K562 (cell line): ENCODE measurements at regions not wholly inside any gene's neighbourhood (a gene's known extent, or its start where the extent isn't known, plus 50 kb on each side); places are given as distances from the start of the nearest gene placed in this dataset.

Experiments
- ATAC-seq: fragments of 200-7000 bp; cut with Tn5 transposase; 3 replicates; pipeline ENCODE4 v1.9.1; 2020; ENCODE audit warnings: moderate library complexity
- BruUV-seq: library from RNA; stranded (reverse); fragments of 400-500 nt; replicated peaks from 2 replicates; lab custom pipeline; 2021; lab: Mats Ljungman, UMichigan
- CTCF ChIA-PET: fragments of 300-600 bp; formaldehyde crosslinking; extraction: SDS; loops from one replicate; lab custom pipeline; 2021; ENCODE audit warnings: low intra/inter-chr PET ratio; lab: Yijun Ruan, JAX
- POLR2A ChIA-PET: fragments of 300-600, 350-650 bp; sonication (Branson Sonifier 250); formaldehyde crosslinking; extraction: SDS; loops from one replicate; lab custom pipeline; 2021; ENCODE audit warnings: antibody characterized with exemption, inconsistent platforms; lab: Yijun Ruan, JAX
- DNase-seq, 4 experiments: peaks; one replicate each; pipeline versions ENCODE4 v3.0.0 to v3.0.0-alpha.2; 2011 to 2018; ENCODE audit warnings: low spot score in 3 of 4, mixed read lengths in 3 of 4; ENCODE audit errors: extremely low read depth in 1 of 4
- FAIRE-seq: peaks from 2 replicates; lab custom pipeline; 2011; peaks lifted over from hg19 to GRCh38; lab: Jason Lieb, UNC
- H2AFZ ChIP-seq: 2 replicates; pipeline ENCODE4 v1.6.0; 2011; ENCODE audit warnings: low read depth, low read length, control low read depth, inconsistent platforms
- H3K27ac ChIP-seq: fragments of 200-600 bp; 3 replicates; pipeline ENCODE4 v1.8.0; 2011; ENCODE audit warnings: low read depth, mild to moderate bottlenecking, control low read depth, inconsistent platforms, low read length, moderate library complexity, mixed read lengths; ENCODE audit errors: extremely low read depth
- H3K27me3 ChIP-seq, 2 experiments: fragments of 300-600 bp in 1 of 2; 2 replicates in 1 of 2; 3 replicates in 1 of 2; pipeline versions ENCODE4 v1.6.0 to v1.8.0; 2011; ENCODE audit warnings: inconsistent platforms in 2 of 2, low read length in 2 of 2, mild to moderate bottlenecking in 1 of 2, mixed read lengths in 1 of 2, moderate library complexity in 1 of 2; ENCODE audit not compliant: control insufficient read depth in 2 of 2, insufficient read depth in 2 of 2
- H3K36me3 ChIP-seq: fragments of 300-600 bp; 3 replicates; pipeline ENCODE4 v1.8.0; 2011; ENCODE audit warnings: mild to moderate bottlenecking, low read length, inconsistent platforms; ENCODE audit not compliant: control insufficient read depth, insufficient read depth
- H3K4me1 ChIP-seq, 2 experiments: fragments of 200-600 bp in 1 of 2; replicated peaks in 1 of 2; 2 replicates in 1 of 2; 3 replicates in 1 of 2; pipeline versions ENCODE4 v1.5.1 to v1.8.0; 2011; ENCODE audit warnings: inconsistent platforms in 2 of 2, low read length in 2 of 2, mild to moderate bottlenecking in 1 of 2, mixed read lengths in 1 of 2, moderate library complexity in 1 of 2; ENCODE audit not compliant: control insufficient read depth in 2 of 2, insufficient read depth in 2 of 2
- H3K4me2 ChIP-seq: 2 replicates; pipeline ENCODE4 v1.6.1; 2011; ENCODE audit warnings: low read length, control low read depth, inconsistent platforms, mixed read lengths; ENCODE audit not compliant: insufficient read depth
- H3K4me3 ChIP-seq: fragments of 200-600 bp; sonication (generic), shearing (Covaris generic); 2 replicates; pipeline ENCODE4 v1.5.1; 2016; ENCODE audit warnings: control low read depth, inconsistent platforms
- H3K79me2 ChIP-seq: fragments of 200-600 bp; 3 replicates; pipeline ENCODE4 v1.8.0; 2011; ENCODE audit warnings: low read length, inconsistent platforms; ENCODE audit not compliant: control insufficient read depth, insufficient read depth
- H3K9ac ChIP-seq, 2 experiments: 2 replicates each; pipeline versions ENCODE4 v1.6.0 to v1.6.1; 2011; ENCODE audit warnings: low read depth in 2 of 2, low read length in 2 of 2, control low read depth in 1 of 2, inconsistent platforms in 1 of 2, mild to moderate bottlenecking in 1 of 2, mixed read lengths in 1 of 2; ENCODE audit not compliant: insufficient read depth in 1 of 2
- H3K9me1 ChIP-seq: one replicate; pipeline ENCODE4 v1.6.0; 2011; ENCODE audit warnings: inconsistent platforms, mild to moderate bottlenecking, low read length, moderate library complexity; ENCODE audit not compliant: control insufficient read depth, insufficient read depth
- H3K9me3 ChIP-seq: replicated peaks from 2 replicates; pipeline ENCODE4 v1.5.1; 2011; ENCODE audit warnings: low read depth, low read length, inconsistent platforms; ENCODE audit not compliant: control insufficient read depth, insufficient read depth
- H4K20me1 ChIP-seq: replicated peaks from 2 replicates; pipeline ENCODE4 v1.6.1; 2011; ENCODE audit warnings: low read length, inconsistent platforms, mixed read lengths; ENCODE audit not compliant: control insufficient read depth, insufficient read depth
- CBX3 ChIP-seq, 2 experiments: IDR thresholded peaks; 1 replicate in 1 of 2; 2 replicates in 1 of 2; pipeline ENCODE4 v1.6.1; 2012; ENCODE audit warnings: inconsistent platforms in 2 of 2, low read length in 2 of 2, borderline replicate concordance in 1 of 2, control low read depth in 1 of 2
- CTBP1 ChIP-seq: fragments of 450-650 bp; IDR thresholded peaks from 2 replicates; pipeline ENCODE4 v1.6.1; 2016; ENCODE audit warnings: borderline replicate concordance
- CTCFL ChIP-seq: IDR thresholded peaks from 2 replicates; pipeline ENCODE4 v1.6.1; 2011; ENCODE audit warnings: borderline replicate concordance, low read depth, mild to moderate bottlenecking, moderate library complexity, low read length; ENCODE audit not compliant: insufficient read depth, poor library complexity, severe bottlenecking
- DDX20 ChIP-seq: fragments of 450-650 bp; IDR thresholded peaks from 2 replicates; pipeline ENCODE4 v1.6.1; 2016; ENCODE audit warnings: missing genetic modification characterization, low read depth, mild to moderate bottlenecking, missing compliant biosample characterization, moderate library complexity
- FOXO4 ChIP-seq: fragments of 450-650 bp; formaldehyde crosslinking; IDR thresholded peaks from 2 replicates; pipeline ENCODE4 v1.4.0; 2020; ENCODE audit warnings: mild to moderate bottlenecking, moderate library complexity
- FOXP1 ChIP-seq: sonication (generic); formaldehyde crosslinking; IDR thresholded peaks from 2 replicates; pipeline ENCODE4 v1.8.0; 2022; ENCODE audit warnings: mild to moderate bottlenecking, missing genetic modification reagents
- MED1 ChIP-seq: sonication (generic); formaldehyde crosslinking; IDR thresholded peaks from 2 replicates; pipeline ENCODE4 v1.8.1; 2023; ENCODE audit warnings: missing genetic modification reagents, borderline replicate concordance
- PHF8 ChIP-seq: fragments of 200-600 bp; sonication (generic); IDR thresholded peaks from 2 replicates; pipeline ENCODE4 v1.6.1; 2012; ENCODE audit warnings: mixed run types, mild to moderate bottlenecking, inconsistent platforms, low read length, moderate library complexity, borderline replicate concordance
- POLR3G ChIP-seq: IDR thresholded peaks from 2 replicates; pipeline ENCODE4 v1.6.1; 2011; ENCODE audit not compliant: insufficient read length, insufficient replicate concordance; ENCODE audit errors: extremely low read depth
- RAD21 ChIP-seq, 2 experiments: fragments of 250-450 bp in 1 of 2; fragments of 450-650 bp in 1 of 2; sonication (Bioruptor Pico) in 1 of 2; formaldehyde crosslinking in 1 of 2; IDR thresholded peaks in 1 of 2; conservative IDR thresholded peaks in 1 of 2; 2 replicates each; pipeline versions ENCODE4 v1.4.0 to v1.8.0; 2020 to 2022; ENCODE audit warnings: mild to moderate bottlenecking in 2 of 2, moderate library complexity in 1 of 2
- ZNF347 ChIP-seq: fragments of 450-650 bp; formaldehyde crosslinking; IDR thresholded peaks from 2 replicates; pipeline ENCODE4 v1.4.0; 2020; ENCODE audit warnings: low read depth, mild to moderate bottlenecking, moderate library complexity
- WGBS: fragments of 100-300 bp; shearing (Covaris generic); methylation state at CpG from one replicate; pipeline ENCODE4 v1.1.6; 2016; ENCODE audit warnings: low coverage, mixed read lengths; ENCODE audit not compliant: insufficient coverage; ENCODE audit errors: missing lambda C conversion rate; 5-methylcytosine and 5-hydroxymethylcytosine counted together
- in situ Hi-C: fragments of 300-500 bp; cut with MboI; formaldehyde crosslinking; loops from 4 replicates; pipeline ENCODE4 v1.15.0; 2018; ENCODE audit warnings: inconsistent platforms, mixed read lengths
- intact Hi-C: fragments of 100-400 bp; cut with micrococcal nuclease; formaldehyde crosslinking; loops from 2 replicates; pipeline ENCODE4 v1.14.2; 2022
- TF ChIP-seq, protein P1 (sequence below): fragments of 450-650 bp; formaldehyde crosslinking; IDR thresholded peaks from 2 replicates; pipeline ENCODE4 v1.4.0; 2022; ENCODE audit warnings: missing genetic modification characterization
- TF ChIP-seq, protein P2 (sequence below): fragments of 450-650 bp; IDR thresholded peaks from 2 replicates; pipeline ENCODE4 v1.7.0; 2016; ENCODE audit warnings: borderline replicate concordance

GRCh38 chr5:67512758-67513157, 316.2 kb upstream of the CD180 start (continued):
- TF ChIP-seq DDX20 (tag) (no peak), FOXP1 (CRISPR knock-in tag) (no peak), PHF8 (no peak), CTCFL (no peak)
- TF ChIP-seq, protein P1, sequence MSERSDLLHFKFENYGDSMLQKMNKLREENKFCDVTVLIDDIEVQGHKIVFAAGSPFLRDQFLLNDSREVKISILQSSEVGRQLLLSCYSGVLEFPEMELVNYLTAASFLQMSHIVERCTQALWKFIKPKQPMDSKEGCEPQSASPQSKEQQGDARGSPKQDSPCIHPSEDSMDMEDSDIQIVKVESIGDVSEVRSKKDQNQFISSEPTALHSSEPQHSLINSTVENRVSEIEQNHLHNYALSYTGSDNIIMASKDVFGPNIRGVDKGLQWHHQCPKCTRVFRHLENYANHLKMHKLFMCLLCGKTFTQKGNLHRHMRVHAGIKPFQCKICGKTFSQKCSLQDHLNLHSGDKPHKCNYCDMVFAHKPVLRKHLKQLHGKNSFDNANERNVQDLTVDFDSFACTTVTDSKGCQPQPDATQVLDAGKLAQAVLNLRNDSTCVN (CRISPR knock-in tag) = no peak

DNA sequence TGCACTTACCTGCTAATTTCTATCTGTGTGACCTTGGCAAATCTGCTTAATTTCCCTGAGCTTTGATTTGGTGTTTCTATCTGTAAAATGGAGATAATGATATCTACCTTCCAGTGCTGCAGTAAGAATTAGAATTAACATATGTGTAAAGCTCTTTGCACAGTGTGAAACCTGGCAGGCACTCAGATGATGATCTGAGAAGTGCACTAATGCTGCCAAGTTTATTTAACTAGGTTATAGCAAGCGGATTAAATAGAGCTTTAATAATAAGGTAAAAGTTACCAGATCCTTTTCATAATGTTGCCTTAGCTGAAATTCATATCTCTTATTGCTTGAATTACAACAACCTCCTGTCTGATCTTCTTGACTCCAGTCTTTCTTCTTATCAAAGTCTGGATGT, 315.3 kb upstream of the CD180 start:
- 0% methylated on average over 1 of the region's 1 CpG for WGBS

More for the DNA sequence above, 315.3 kb upstream of the CD180 start:
- ChIA-PET POLR2A (interaction anchor here (0.6 kb wide), 1 partner anchor 615 kb away, joined by 3 read pairs; no protein-coding TSS in a partner anchor), CTCF (no interaction called here)
- H3K9me1 ChIP-seq = no peaks in the 10 kb centered on the region
- no peaks in the 10 kb centered on the region for H4K20me1 ChIP-seq
- no peaks in the 10 kb centered on the region for H3K79me2 ChIP-seq
- no peaks in the 10 kb centered on the region for H3K9me3 ChIP-seq
- TF ChIP-seq MED1 (CRISPR knock-in tag) = no peak
- TF ChIP-seq RAD21 (CRISPR knock-in tag; conservative IDR thresholded peaks at IDR 0.05 in 1 of 2, IDR thresholded peaks at IDR 0.05 in 1 of 2) = no peak
- no peak for TF ChIP-seq ZNF347 (CRISPR knock-in tag)
- TF ChIP-seq POLR3G = no peak
- no peak for TF ChIP-seq CBX3 (IDR thresholded peaks at IDR 0.05; ENCODE audit: borderline replicate concordance in 1 of 2, low read length in 2 of 2)
- TF ChIP-seq FOXO4 (CRISPR knock-in tag) = no peak
- TF ChIP-seq CTBP1 = no peak
- TF ChIP-seq, protein P2, sequence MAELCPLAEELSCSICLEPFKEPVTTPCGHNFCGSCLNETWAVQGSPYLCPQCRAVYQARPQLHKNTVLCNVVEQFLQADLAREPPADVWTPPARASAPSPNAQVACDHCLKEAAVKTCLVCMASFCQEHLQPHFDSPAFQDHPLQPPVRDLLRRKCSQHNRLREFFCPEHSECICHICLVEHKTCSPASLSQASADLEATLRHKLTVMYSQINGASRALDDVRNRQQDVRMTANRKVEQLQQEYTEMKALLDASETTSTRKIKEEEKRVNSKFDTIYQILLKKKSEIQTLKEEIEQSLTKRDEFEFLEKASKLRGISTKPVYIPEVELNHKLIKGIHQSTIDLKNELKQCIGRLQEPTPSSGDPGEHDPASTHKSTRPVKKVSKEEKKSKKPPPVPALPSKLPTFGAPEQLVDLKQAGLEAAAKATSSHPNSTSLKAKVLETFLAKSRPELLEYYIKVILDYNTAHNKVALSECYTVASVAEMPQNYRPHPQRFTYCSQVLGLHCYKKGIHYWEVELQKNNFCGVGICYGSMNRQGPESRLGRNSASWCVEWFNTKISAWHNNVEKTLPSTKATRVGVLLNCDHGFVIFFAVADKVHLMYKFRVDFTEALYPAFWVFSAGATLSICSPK = no peak
- no peaks in the 10 kb centered on the region for H3K36me3 ChIP-seq
- no peak overlapping the region for H3K27ac ChIP-seq
- H3K4me3 ChIP-seq = no peak overlapping the region
- H2AFZ ChIP-seq = no peak overlapping the region
- intact Hi-C loops = no loop called here
- in situ Hi-C loops = no loop called here
- no peaks in the 10 kb centered on the region for H3K4me1 ChIP-seq
- BruUV-seq = no TSS peak
- DNase-seq (no peak), FAIRE-seq (no peak), ATAC-seq (no peak)
- H3K27me3 ChIP-seq = no peaks in the 10 kb centered on the region
- no peak overlapping the region for H3K4me2 ChIP-seq
- H3K9ac ChIP-seq = no peak overlapping the region
